HEK293T (cell line): ENCODE measurements at regions not wholly inside any gene's neighbourhood (a gene's known extent, or its start where the extent isn't known, plus 50 kb on each side); places are given as distances from the start of the nearest gene placed in this dataset.

Experiments used
- CTCF ChIA-PET: fragments of 350-600 bp; formaldehyde crosslinking; extraction: SDS; loops from one replicate; lab custom pipeline; 2021; ENCODE audit warnings: antibody characterized with exemption, inconsistent platforms; lab: Yijun Ruan, JAX
- POLR2A ChIA-PET: fragments of 350-600 bp; formaldehyde crosslinking; extraction: SDS; loops from one replicate; lab custom pipeline; 2020; ENCODE audit warnings: antibody characterized with exemption, inconsistent platforms; lab: Yijun Ruan, JAX
- DNase-seq: peaks from one replicate; pipeline ENCODE4 v3.0.0; 2012; ENCODE audit warnings: mixed read lengths; ENCODE audit errors: extremely low spot score
- ARNT ChIP-seq: fragments of 450-650 bp; IDR thresholded peaks from 2 replicates; pipeline ENCODE4 v1.6.1; 2017; ENCODE audit warnings: mild to moderate bottlenecking
- BHLHE40 ChIP-seq: fragments of 450-650 bp; IDR thresholded peaks from 2 replicates; pipeline ENCODE4 v1.6.1; 2016; ENCODE audit warnings: mild to moderate bottlenecking, moderate library complexity, borderline replicate concordance
- CTBP1 ChIP-seq: fragments of 450-650 bp; IDR thresholded peaks from 2 replicates; pipeline ENCODE4 v1.6.1; 2016; ENCODE audit warnings: borderline replicate concordance
- ELF4 ChIP-seq: fragments of 450-650 bp; IDR thresholded peaks from 2 replicates; pipeline ENCODE4 v1.6.1; 2017; ENCODE audit warnings: antibody characterized with exemption
- FOXA1 ChIP-seq: fragments of 450-650 bp; IDR thresholded peaks from 2 replicates; pipeline ENCODE4 v1.6.1; 2016; ENCODE audit warnings: mild to moderate bottlenecking
- FOXK2 ChIP-seq: fragments of 450-650 bp; IDR thresholded peaks from 2 replicates; pipeline ENCODE4 v1.6.1; 2016; ENCODE audit warnings: mild to moderate bottlenecking
- FOXM1 ChIP-seq: fragments of 450-650 bp; IDR thresholded peaks from 2 replicates; pipeline ENCODE4 v1.6.1; 2017; ENCODE audit warnings: mild to moderate bottlenecking, borderline replicate concordance
- HDGF ChIP-seq: fragments of 450-650 bp; IDR thresholded peaks from 2 replicates; pipeline ENCODE4 v1.6.1; 2017; ENCODE audit warnings: antibody characterized with exemption, borderline replicate concordance
- L3MBTL2 ChIP-seq: fragments of 450-650 bp; conservative IDR thresholded peaks from 2 replicates; pipeline ENCODE4 v1.6.1; 2016; ENCODE audit warnings: mild to moderate bottlenecking
- LEF1 ChIP-seq: fragments of 450-650 bp; IDR thresholded peaks from 2 replicates; pipeline ENCODE4 v1.6.1; 2017; ENCODE audit warnings: mild to moderate bottlenecking, borderline replicate concordance
- NFRKB ChIP-seq: fragments of 450-650 bp; IDR thresholded peaks from 2 replicates; pipeline ENCODE4 v1.6.1; 2016; ENCODE audit warnings: mild to moderate bottlenecking, moderate library complexity
- PKNOX1 ChIP-seq: fragments of 450-650 bp; IDR thresholded peaks from 2 replicates; pipeline ENCODE4 v1.6.1; 2016
- SP1 ChIP-seq: fragments of 450-650 bp; IDR thresholded peaks from 2 replicates; pipeline ENCODE4 v1.6.1; 2017
- SUZ12 ChIP-seq: fragments of 450-650 bp; IDR thresholded peaks from 2 replicates; pipeline ENCODE4 v1.6.1; 2016; ENCODE audit warnings: mild to moderate bottlenecking
- TARDBP ChIP-seq: fragments of 450-650 bp; IDR thresholded peaks from 2 replicates; pipeline ENCODE4 v1.6.1; 2016
- ZNF384 ChIP-seq: fragments of 450-650 bp; IDR thresholded peaks from 2 replicates; pipeline ENCODE4 v1.6.1; 2016

- POLR2A ChIA-PET: no interaction called here
- no peak for TF ChIP-seq CTBP1
- no peak for TF ChIP-seq ZNF384
- TF ChIP-seq FOXM1: no peak
- TF ChIP-seq SP1: no peak
- no peak for TF ChIP-seq FOXA1
- no peak for TF ChIP-seq SUZ12
- no peak for TF ChIP-seq BHLHE40
- TF ChIP-seq ARNT: no peak
- no peak for TF ChIP-seq ELF4
- TF ChIP-seq HDGF: no peak
- TF ChIP-seq NFRKB: no peak
- TF ChIP-seq L3MBTL2: no peak
- TF ChIP-seq PKNOX1: no peak
- no peak for TF ChIP-seq TARDBP
- CTCF ChIA-PET: no interaction called here
- DNase-seq: no peak
These were observed 279.3 kb upstream of the KIF2B start for GRCh38 chr17:53543472-53543871.

GRCh38 chr17:53538129-53538617 is 284.6 kb upstream of the KIF2B start:
- POLR2A ChIA-PET: no interaction called here
- CTCF ChIA-PET: no interaction called here
- no peak for DNase-seq
- TF ChIP-seq ARNT (no peak), ZNF384 (no peak)

- ChIA-PET CTCF (no interaction called here), POLR2A (no interaction called here)
- TF ChIP-seq PKNOX1 (no peak), TARDBP (no peak), SP1 (no peak), CTBP1 (no peak), NFRKB (no peak), FOXA1 (no peak), SUZ12 (no peak), LEF1 (no peak), FOXM1 (no peak), L3MBTL2 (no peak), ARNT (no peak), ZNF384 (no peak), FOXK2 (no peak), BHLHE40 (no peak)
- no peak for DNase-seq
These were observed 295.3 kb upstream of the KIF2B start for GRCh38 chr17:53527473-53527872.

- ChIA-PET POLR2A (no interaction called here), CTCF (no interaction called here)
- TF ChIP-seq FOXA1 (no peak), SUZ12 (no peak), ZNF384 (no peak), NFRKB (no peak), L3MBTL2 (no peak), SP1 (no peak), FOXM1 (no peak), PKNOX1 (no peak), CTBP1 (no peak)
- no peak for DNase-seq
These were observed 297.1 kb upstream of the KIF2B start for GRCh38 chr17:53525590-53525989.

GRCh38 chr17:53516636-53517035 is 306.1 kb upstream of the KIF2B start:
- DNase-seq: no peak
- TF ChIP-seq PKNOX1 (no peak), LEF1 (no peak), FOXK2 (no peak), SUZ12 (no peak), CTBP1 (no peak), FOXA1 (no peak), L3MBTL2 (no peak), ARNT (no peak), SP1 (no peak), HDGF (no peak), TARDBP (no peak), BHLHE40 (no peak), NFRKB (no peak)
- ChIA-PET CTCF (no interaction called here), POLR2A (no interaction called here)

- CTCF ChIA-PET: no interaction called here
- no peak for DNase-seq
- TF ChIP-seq CTBP1 (no peak), NFRKB (no peak), FOXM1 (no peak), ARNT (no peak), ZNF384 (no peak), ELF4 (no peak), SP1 (no peak), PKNOX1 (no peak), L3MBTL2 (no peak), SUZ12 (no peak), HDGF (no peak), TARDBP (no peak), FOXA1 (no peak), LEF1 (no peak), BHLHE40 (no peak), FOXK2 (no peak)
- POLR2A ChIA-PET: no interaction called here
These were observed 323.4 kb upstream of the KIF2B start for GRCh38 chr17:53499277-53499676.
